Gastrocnemius medialis (tissue), 4 donors: ENCODE measurements at regions not wholly inside any gene's neighbourhood (a gene's known extent, or its start where the extent isn't known, plus 50 kb on each side); places are given as distances from the start of the nearest gene placed in this dataset.

ENCODE experiments used
- ATAC-seq, 2 donors: fragments of 150-250 bp; one replicate each; pipeline ENCODE4 v1.9.1; 2016
- DNase-seq, 2 donors: peaks; one replicate each; pipeline ENCODE4 v3.0.0-alpha.2; 2019
- H3K27ac ChIP-seq, 4 donors: fragments of 200-600 bp; sonication (generic); 1 replicate in 1 of 4; 2 replicates in 3 of 4; pipeline ENCODE4 v1.5.1; 2016 to 2018; ENCODE audit warnings: mild to moderate bottlenecking in 2 of 4, moderate library complexity in 1 of 4
- H3K27me3 ChIP-seq, 3 donors: fragments of 200-600 bp; sonication (generic) in 2 of 3; 1 replicate in 1 of 3; 2 replicates in 2 of 3; pipeline versions ENCODE4 v1.5.1 to v1.6.0; 2016 to 2019; ENCODE audit warnings: mild to moderate bottlenecking in 1 of 3, moderate library complexity in 1 of 3
- H3K36me3 ChIP-seq, 2 donors: fragments of 200-600 bp; sonication (generic) in 1 of 2; one replicate each; pipeline ENCODE4 v1.5.1; 2017 to 2018
- H3K4me1 ChIP-seq, 2 donors: fragments of 200-600 bp; sonication (generic) in 1 of 2; one replicate each; pipeline ENCODE4 v1.5.1; 2016 to 2017; ENCODE audit warnings: mild to moderate bottlenecking in 2 of 2
- H3K4me3 ChIP-seq, 4 donors: fragments of 200-600 bp; sonication (generic) in 3 of 4; 1 replicate in 1 of 4; 2 replicates in 3 of 4; pipeline ENCODE4 v1.5.1; 2016 to 2019; ENCODE audit warnings: mild to moderate bottlenecking in 2 of 4
- H3K9me3 ChIP-seq, 3 donors: fragments of 200-600 bp; sonication (generic) in 2 of 3; 1 replicate in 1 of 3; 2 replicates in 2 of 3; pipeline ENCODE4 v1.5.1; 2016 to 2019
- POLR2A ChIP-seq, 2 donors: fragments of 450-650 bp; IDR thresholded peaks; one replicate each; pipeline ENCODE4 v1.6.1; 2017; ENCODE audit warnings: antibody characterized with exemption in 2 of 2, mild to moderate bottlenecking in 2 of 2, moderate library complexity in 2 of 2
- in situ Hi-C, 4 donors: fragments of 200-750 bp; cut with MboI; loops; one replicate each; pipeline versions ENCODE4 v1.15.0 to v1.8.0; 2017; ENCODE audit warnings: low sequenced_read_pairs in 4 of 4
- intact Hi-C: fragments of 100-400 bp; cut with DNase I; formaldehyde crosslinking; loops from one replicate; pipeline ENCODE4 v1.15.1; 2023; ENCODE audit warnings: low total_unique reads
- TF ChIP-seq, protein P1 (sequence below), 5 experiments: fragments of 450-650 bp in 3 of 5; fragments of 200-600 bp in 2 of 5; sonication (generic) in 2 of 5; IDR thresholded peaks in 4 of 5; conservative IDR thresholded peaks in 1 of 5; 1 replicate in 4 of 5; 2 replicates in 1 of 5; pipeline ENCODE4 v1.5.1; 2016 to 2019; ENCODE audit warnings: antibody characterized with exemption in 5 of 5, mild to moderate bottlenecking in 3 of 5, moderate library complexity in 3 of 5

DNA sequence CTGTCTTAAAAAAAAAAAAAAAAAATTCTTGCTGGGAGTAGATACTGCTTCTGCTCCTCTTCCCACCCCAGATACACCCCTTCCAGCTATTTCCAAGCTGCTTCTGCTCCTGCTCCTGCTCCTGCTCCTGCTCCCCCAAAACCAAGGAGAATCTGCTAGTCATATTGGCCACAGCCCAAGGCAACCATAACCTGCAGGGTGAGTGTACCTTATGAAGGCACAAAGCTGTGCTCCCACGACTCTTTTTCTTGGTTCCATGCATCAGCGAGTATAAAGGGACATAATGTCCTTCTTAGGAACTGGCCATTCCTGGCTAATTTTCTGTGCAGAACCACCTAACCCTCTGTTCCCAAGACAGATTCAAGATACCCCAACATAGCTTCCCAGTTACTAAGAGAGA is 129.5 kb upstream of the CDK1 start:
- ATAC-seq (no peak), DNase-seq (no peak)
- no peak for TF ChIP-seq POLR2A (IDR thresholded peaks at IDR 0.05)
- TF ChIP-seq, protein P1, sequence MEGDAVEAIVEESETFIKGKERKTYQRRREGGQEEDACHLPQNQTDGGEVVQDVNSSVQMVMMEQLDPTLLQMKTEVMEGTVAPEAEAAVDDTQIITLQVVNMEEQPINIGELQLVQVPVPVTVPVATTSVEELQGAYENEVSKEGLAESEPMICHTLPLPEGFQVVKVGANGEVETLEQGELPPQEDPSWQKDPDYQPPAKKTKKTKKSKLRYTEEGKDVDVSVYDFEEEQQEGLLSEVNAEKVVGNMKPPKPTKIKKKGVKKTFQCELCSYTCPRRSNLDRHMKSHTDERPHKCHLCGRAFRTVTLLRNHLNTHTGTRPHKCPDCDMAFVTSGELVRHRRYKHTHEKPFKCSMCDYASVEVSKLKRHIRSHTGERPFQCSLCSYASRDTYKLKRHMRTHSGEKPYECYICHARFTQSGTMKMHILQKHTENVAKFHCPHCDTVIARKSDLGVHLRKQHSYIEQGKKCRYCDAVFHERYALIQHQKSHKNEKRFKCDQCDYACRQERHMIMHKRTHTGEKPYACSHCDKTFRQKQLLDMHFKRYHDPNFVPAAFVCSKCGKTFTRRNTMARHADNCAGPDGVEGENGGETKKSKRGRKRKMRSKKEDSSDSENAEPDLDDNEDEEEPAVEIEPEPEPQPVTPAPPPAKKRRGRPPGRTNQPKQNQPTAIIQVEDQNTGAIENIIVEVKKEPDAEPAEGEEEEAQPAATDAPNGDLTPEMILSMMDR (IDR thresholded peaks at IDR 0.05 in 4 of 5, conservative IDR thresholded peaks at IDR 0.05 in 1 of 5): no peak
- no peaks in the 10 kb centered on the region for H3K36me3 ChIP-seq
- H3K4me3 ChIP-seq: no peak overlapping the region
- H3K4me1 ChIP-seq: peaks cover 0 to 3% of the 10 kb centered on the region in 2 donors
- H3K9me3 ChIP-seq: no peaks in the 10 kb centered on the region
- intact Hi-C loops (no loop called here), in situ Hi-C loops (loop anchor here (5.0 to 25.0 kb wide), 5 partner anchors 101 to 561 kb away; no protein-coding TSS in a partner anchor)
- no peaks in the 10 kb centered on the region for H3K27me3 ChIP-seq
- no peak overlapping the region for H3K27ac ChIP-seq

DNA sequence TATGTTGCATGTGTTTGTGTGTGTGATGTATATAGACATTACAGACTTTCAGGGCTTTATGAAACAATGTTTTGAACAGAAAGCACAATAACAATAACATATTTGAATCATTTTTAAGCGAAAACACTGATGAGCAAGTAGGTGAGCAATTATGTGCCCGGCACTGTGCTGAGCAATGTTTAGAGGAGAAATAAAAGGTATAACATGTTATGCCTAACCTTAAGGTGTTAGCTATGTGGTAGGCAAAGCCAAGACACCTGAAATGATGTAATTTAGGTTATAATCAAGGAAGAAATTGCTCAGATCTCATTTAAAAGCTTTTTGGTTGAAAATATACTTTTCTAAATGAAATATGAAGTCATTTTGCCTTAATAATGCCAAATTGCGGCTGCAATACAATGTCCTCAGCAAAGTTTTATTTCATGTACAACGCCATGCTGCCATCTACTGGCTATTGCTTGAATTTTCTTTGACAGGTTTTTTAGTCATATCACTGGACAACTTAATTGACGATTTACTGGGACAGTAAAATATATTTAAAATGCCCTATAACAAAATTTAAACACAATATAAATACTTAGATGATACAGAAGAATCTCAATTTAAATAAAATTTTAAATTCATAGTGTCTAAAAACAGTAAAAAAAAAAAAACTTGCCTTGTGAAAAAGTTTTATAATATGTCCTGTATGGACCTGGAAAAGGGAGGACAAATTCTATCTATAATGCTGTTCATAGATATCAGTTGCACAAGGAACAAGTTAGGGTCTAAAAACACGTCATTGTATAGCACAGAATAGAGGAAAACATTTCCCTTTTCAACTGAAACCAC is 131.1 kb upstream of the CDK1 start:
- DNase-seq: no peak
- in situ Hi-C loops: loop anchor here (5.0 to 25.0 kb wide), 5 partner anchors 100 to 560 kb away; no protein-coding TSS in a partner anchor
- Histone ChIP-seq H3K36me3 (no peaks in the 10 kb centered on the region), H3K27ac (no peak overlapping the region), H3K9me3 (no peaks in the 10 kb centered on the region), H3K4me1 (peaks cover 0 to 3% of the 10 kb centered on the region in 2 donors), H3K27me3 (no peaks in the 10 kb centered on the region), H3K4me3 (no peak overlapping the region)
- peak; percentile 62 to 72 for ATAC-seq
- TF ChIP-seq POLR2A (IDR thresholded peaks at IDR 0.05): no peak
- TF ChIP-seq, protein P1 (IDR thresholded peaks at IDR 0.05 in 4 of 5, conservative IDR thresholded peaks at IDR 0.05 in 1 of 5): peak; percentile 60 to 84 (median 73)
- intact Hi-C loops: loop anchor here (1.0 to 2.0 kb wide), 2 partner anchors 98 to 202 kb away; no protein-coding TSS in a partner anchor

DNA sequence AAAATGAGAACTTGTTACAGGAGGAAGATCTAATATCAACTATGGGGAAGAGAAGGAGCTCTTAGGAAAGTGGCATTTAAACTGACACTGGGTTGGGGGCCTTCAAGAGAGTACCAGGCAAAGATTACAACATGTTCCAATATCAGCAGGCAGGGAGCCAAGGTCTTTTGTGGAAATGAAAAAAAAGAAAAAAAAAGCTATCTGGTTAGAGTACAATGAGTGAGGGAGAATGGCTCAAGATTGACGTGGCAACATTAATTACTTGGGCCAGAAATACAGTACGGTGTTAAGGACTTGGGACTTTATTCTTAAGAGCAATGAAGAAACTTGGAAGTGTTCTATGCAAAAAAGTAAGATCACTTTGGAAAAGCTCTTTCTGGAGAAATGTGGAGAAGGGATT is 132.3 kb upstream of the CDK1 start:
- H3K27me3 ChIP-seq: no peaks in the 10 kb centered on the region
- intact Hi-C loops: loop anchor here (2.0 kb wide), 1 partner anchor 201 kb away; no protein-coding TSS in a partner anchor
- ATAC-seq (no peak), DNase-seq (no peak)
- H3K4me3 ChIP-seq: no peak overlapping the region
- H3K9me3 ChIP-seq: no peaks in the 10 kb centered on the region
- H3K4me1 ChIP-seq: peaks cover 0 to 3% of the 10 kb centered on the region in 2 donors
- in situ Hi-C loops: loop anchor here (5.0 to 25.0 kb wide), 5 partner anchors 99 to 559 kb away; no protein-coding TSS in a partner anchor
- TF ChIP-seq POLR2A (IDR thresholded peaks at IDR 0.05): no peak
- TF ChIP-seq, protein P1 (IDR thresholded peaks at IDR 0.05 in 4 of 5, conservative IDR thresholded peaks at IDR 0.05 in 1 of 5): no peak
- no peaks in the 10 kb centered on the region for H3K36me3 ChIP-seq
- H3K27ac ChIP-seq: no peak overlapping the region

DNA sequence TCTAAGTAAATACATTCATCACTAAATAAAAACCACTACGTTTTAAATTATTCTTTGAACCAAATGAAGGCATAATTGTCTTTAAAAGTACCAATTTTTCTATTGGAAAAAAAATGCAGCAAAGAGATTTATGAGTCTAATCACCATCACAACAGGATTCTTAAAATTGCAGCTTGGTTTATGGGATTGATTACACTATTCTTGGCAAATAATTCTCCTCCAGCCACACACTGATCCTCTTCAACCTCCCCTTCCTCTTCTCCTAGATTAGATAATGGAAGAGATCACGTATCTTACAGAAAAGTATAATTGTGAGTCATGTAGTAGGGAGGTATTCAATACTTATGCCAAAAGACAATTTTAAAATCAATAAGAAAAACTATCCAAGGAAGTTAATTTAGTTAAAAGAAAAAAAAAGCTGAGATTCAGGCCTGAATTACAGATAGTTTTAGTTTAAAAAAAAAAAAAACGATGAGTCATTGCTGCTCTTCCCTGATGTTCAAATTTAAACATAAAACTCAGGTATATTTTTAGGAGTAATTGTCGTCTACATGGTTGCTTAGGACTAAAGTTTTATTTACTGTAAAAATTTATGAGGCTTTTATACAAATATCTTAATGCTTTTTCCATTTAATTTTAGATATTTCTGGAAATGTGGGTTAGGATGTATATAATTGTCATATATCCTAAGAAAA is 133.7 kb upstream of the CDK1 start:
- in situ Hi-C loops: loop anchor here (5.0 to 25.0 kb wide), 5 partner anchors 97 to 557 kb away; no protein-coding TSS in a partner anchor

More for the DNA sequence above, 133.7 kb upstream of the CDK1 start:
- Histone ChIP-seq H3K27me3 (no peaks in the 10 kb centered on the region), H3K4me3 (no peak overlapping the region), H3K4me1 (peaks cover 0 to 3% of the 10 kb centered on the region in 2 donors), H3K27ac (no peak overlapping the region), H3K9me3 (no peaks in the 10 kb centered on the region), H3K36me3 (no peaks in the 10 kb centered on the region)
- intact Hi-C loops: no loop called here
- DNase-seq: no peak
- TF ChIP-seq POLR2A (IDR thresholded peaks at IDR 0.05): no peak
- TF ChIP-seq, protein P1 (IDR thresholded peaks at IDR 0.05 in 4 of 5, conservative IDR thresholded peaks at IDR 0.05 in 1 of 5): no peak
- ATAC-seq: no peak
